Keratinocyte (primary cell): ENCODE measurements at regions not wholly inside any gene's neighbourhood (a gene's known extent, or its start where the extent isn't known, plus 50 kb on each side); places are given as distances from the start of the nearest gene placed in this dataset.

Experiments used
- DNase-seq: peaks from one replicate; pipeline ENCODE4 v3.0.0-alpha.2; 2011; ENCODE audit warnings: low read depth, missing footprints, low spot score
- FAIRE-seq: peaks from 2 replicates; lab custom pipeline; 2011; peaks lifted over from hg19 to GRCh38; lab: Jason Lieb, UNC
- H2AFZ ChIP-seq: 2 replicates; pipeline ENCODE4 v1.6.0; 2012; ENCODE audit warnings: low read length, control low read depth, inconsistent platforms; ENCODE audit not compliant: control insufficient read depth
- H3K27ac ChIP-seq: 2 replicates; pipeline ENCODE4 v1.5.1; 2011; ENCODE audit warnings: low read length; ENCODE audit not compliant: control insufficient read depth, insufficient read depth
- H3K27me3 ChIP-seq: 3 replicates; pipeline ENCODE4 v1.6.0; 2011; ENCODE audit warnings: low read length; ENCODE audit not compliant: control insufficient read depth, insufficient read depth; ENCODE audit errors: extremely low read depth
- H3K36me3 ChIP-seq, 2 experiments: 2 replicates in 1 of 2; 3 replicates in 1 of 2; pipeline ENCODE4 v1.5.1; 2011; ENCODE audit warnings: low read length in 2 of 2, mild to moderate bottlenecking in 1 of 2; ENCODE audit not compliant: control insufficient read depth in 2 of 2, insufficient read depth in 2 of 2; ENCODE audit errors: extremely low read depth in 1 of 2
- H3K4me1 ChIP-seq: 3 replicates; pipeline ENCODE4 v1.5.1; 2011; ENCODE audit warnings: low read length; ENCODE audit not compliant: control insufficient read depth, insufficient read depth; ENCODE audit errors: extremely low read depth
- H3K4me2 ChIP-seq: 3 replicates; pipeline ENCODE4 v1.6.0; 2011; ENCODE audit warnings: low read depth, low read length; ENCODE audit not compliant: control insufficient read depth, insufficient read depth; ENCODE audit errors: extremely low read depth
- H3K4me3 ChIP-seq, 3 experiments: fragments of 200-600 bp in 1 of 3; sonication (generic) in 1 of 3; 2 replicates in 2 of 3; 3 replicates in 1 of 3; pipeline ENCODE4 v1.5.1; 2011 to 2016; ENCODE audit warnings: low read length in 3 of 3, mild to moderate bottlenecking in 3 of 3, control low read depth in 2 of 3, inconsistent platforms in 1 of 3, low read depth in 1 of 3, mixed read lengths in 1 of 3, mixed run types in 1 of 3, moderate library complexity in 1 of 3; ENCODE audit not compliant: control insufficient read depth in 2 of 3, insufficient read depth in 2 of 3; ENCODE audit errors: extremely low read depth in 1 of 3
- H3K79me2 ChIP-seq: 2 replicates; pipeline ENCODE4 v1.6.0; 2012; ENCODE audit warnings: low read length; ENCODE audit not compliant: control insufficient read depth, insufficient read depth
- H3K9ac ChIP-seq: 3 replicates; pipeline ENCODE4 v1.6.0; 2011; ENCODE audit warnings: low read length; ENCODE audit not compliant: control insufficient read depth, insufficient read depth; ENCODE audit errors: extremely low read depth
- H3K9me1 ChIP-seq: 3 replicates; pipeline ENCODE4 v1.6.0; 2011; ENCODE audit warnings: low read length; ENCODE audit not compliant: control insufficient read depth, insufficient read depth; ENCODE audit errors: extremely low read depth
- H3K9me3 ChIP-seq: 2 replicates; pipeline ENCODE4 v1.5.1; 2012; ENCODE audit warnings: low read depth, low read length; ENCODE audit not compliant: control insufficient read depth
- H4K20me1 ChIP-seq: 3 replicates; pipeline ENCODE4 v1.6.0; 2011; ENCODE audit warnings: low read length; ENCODE audit not compliant: control insufficient read depth, insufficient read depth; ENCODE audit errors: extremely low read depth
- CTCF ChIP-seq, 3 experiments: IDR thresholded peaks in 1 of 3; conservative IDR thresholded peaks in 1 of 3; optimal IDR thresholded peaks in 1 of 3; 2 replicates in 2 of 3; 3 replicates in 1 of 3; pipeline versions ENCODE3 to v1.5.1; 2011; ENCODE audit warnings: low read length in 3 of 3, mild to moderate bottlenecking in 3 of 3, moderate library complexity in 2 of 3, control low read depth in 1 of 3, inconsistent platforms in 1 of 3; ENCODE audit not compliant: insufficient read depth in 2 of 3; ENCODE audit errors: extremely low read depth in 1 of 3
- EZH2 ChIP-seq: IDR thresholded peaks from one replicate; pipeline ENCODE4 v1.6.1; 2012; ENCODE audit warnings: inconsistent platforms, mild to moderate bottlenecking, low read length, moderate library complexity
- dilution Hi-C: fragments of 300-500 bp; cut with MboI; formaldehyde crosslinking; loops from one replicate; pipeline ENCODE4 v1.7.0; 2020; ENCODE audit warnings: low sequenced_read_pairs; ENCODE audit not compliant: extremely low pct_ligation_motif_present

DNA sequence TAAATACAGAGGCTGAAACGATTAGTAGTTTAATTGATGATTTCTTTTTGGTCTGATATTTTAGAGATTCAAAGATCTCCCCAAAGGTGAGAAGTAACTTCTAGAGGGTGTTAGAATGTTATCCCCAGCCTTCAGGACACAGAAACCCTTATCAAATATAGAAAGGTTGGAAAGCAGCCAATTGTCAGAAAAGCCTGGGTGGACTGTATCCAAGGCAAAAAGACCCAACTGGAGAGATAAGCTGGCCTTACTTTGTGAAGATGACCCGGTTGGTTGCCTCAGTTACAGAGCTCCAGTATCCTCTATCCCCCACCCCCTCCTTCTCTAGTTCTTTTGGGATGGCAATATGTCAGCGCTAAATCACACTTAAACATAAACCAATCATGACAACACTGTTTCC lies 75.7 kb downstream of the GCNT4 start:
- no peak overlapping the region for H3K9ac ChIP-seq
- H3K4me1 ChIP-seq: no peaks in the 10 kb centered on the region
- H4K20me1 ChIP-seq: no peaks in the 10 kb centered on the region
- dilution Hi-C loops: no loop called here
- no peak overlapping the region for H3K27ac ChIP-seq
- TF ChIP-seq CTCF (optimal IDR thresholded peaks at IDR 0.05 in 1 of 3, IDR thresholded peaks at IDR 0.05 in 1 of 3, conservative IDR thresholded peaks at IDR 0.05 in 1 of 3; ENCODE audit: extremely low read depth in 1 of 3, insufficient read depth in 2 of 3, low read length in 3 of 3) (no peak), EZH2 (no peak)
- H2AFZ ChIP-seq: no peak overlapping the region
- DNase-seq: no peak
- H3K27me3 ChIP-seq: no peaks in the 10 kb centered on the region
- H3K4me3 ChIP-seq: no peak overlapping the region
- H3K9me1 ChIP-seq: no peaks in the 10 kb centered on the region
- H3K9me3 ChIP-seq: peaks cover 1% of the 10 kb centered on the region
- H3K79me2 ChIP-seq: no peaks in the 10 kb centered on the region
- H3K4me2 ChIP-seq: no peak overlapping the region
- FAIRE-seq: no peak
- H3K36me3 ChIP-seq: no peaks in the 10 kb centered on the region

DNA sequence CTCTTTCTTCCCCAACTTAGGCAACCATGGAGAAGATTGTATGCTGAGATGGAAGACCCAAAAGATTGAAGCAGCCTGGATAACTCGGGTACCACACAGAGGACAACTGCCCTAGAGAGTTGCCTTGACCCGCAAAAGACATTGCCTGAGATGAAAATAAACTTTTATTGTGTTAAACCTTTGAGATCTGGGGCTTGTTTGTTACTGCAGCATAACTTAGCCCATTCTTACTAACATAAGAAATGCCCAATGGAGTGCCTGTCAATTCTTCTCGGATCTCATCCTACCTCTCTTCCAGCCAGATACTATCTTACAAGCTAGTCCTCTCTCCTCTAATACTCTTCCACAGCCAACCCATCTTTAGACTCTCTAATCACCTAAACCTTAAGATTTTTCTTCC lies 76.8 kb downstream of the GCNT4 start:
- Histone ChIP-seq H4K20me1 (no peaks in the 10 kb centered on the region), H3K9me1 (no peaks in the 10 kb centered on the region), H2AFZ (no peak overlapping the region), H3K36me3 (no peaks in the 10 kb centered on the region), H3K79me2 (no peaks in the 10 kb centered on the region), H3K9me3 (peaks cover 1% of the 10 kb centered on the region), H3K27me3 (no peaks in the 10 kb centered on the region), H3K4me1 (no peaks in the 10 kb centered on the region), H3K27ac (no peak overlapping the region), H3K4me2 (no peak overlapping the region), H3K4me3 (no peak overlapping the region), H3K9ac (no peak overlapping the region)
- dilution Hi-C loops: no loop called here
- DNase-seq: no peak
- no peak for TF ChIP-seq EZH2
- no peak for TF ChIP-seq CTCF (optimal IDR thresholded peaks at IDR 0.05 in 1 of 3, IDR thresholded peaks at IDR 0.05 in 1 of 3, conservative IDR thresholded peaks at IDR 0.05 in 1 of 3; ENCODE audit: extremely low read depth in 1 of 3, insufficient read depth in 2 of 3, low read length in 3 of 3)
- FAIRE-seq: no peak
